Left ventricle myocardium inferior (tissue), 1 donor: ENCODE measurements at regions not wholly inside any gene's neighbourhood (a gene's known extent, or its start where the extent isn't known, plus 50 kb on each side); places are given as distances from the start of the nearest gene placed in this dataset.

ENCODE experiments used
- DNase-seq: peaks from one replicate; pipeline ENCODE4 v3.0.0-alpha.2; 2020
- H3K27ac ChIP-seq: fragments of 200-600 bp; replicated peaks from 2 replicates; pipeline ENCODE4 v1.8.0; 2021
- H3K27me3 ChIP-seq: fragments of 200-600 bp; 2 replicates; pipeline ENCODE4 v1.8.0; 2021; ENCODE audit warnings: low read depth
- H3K36me3 ChIP-seq: fragments of 200-600 bp; 2 replicates; pipeline ENCODE4 v1.8.0; 2021
- H3K4me1 ChIP-seq: fragments of 200-600 bp; 2 replicates; pipeline ENCODE4 v1.8.0; 2021
- H3K4me3 ChIP-seq: fragments of 200-600 bp; 2 replicates; pipeline ENCODE4 v1.8.0; 2021; ENCODE audit warnings: mild to moderate bottlenecking, moderate library complexity
- H3K9me3 ChIP-seq: fragments of 200-600 bp; replicated peaks from 2 replicates; pipeline ENCODE4 v1.8.0; 2021
- intact Hi-C: fragments of 100-400 bp; cut with micrococcal nuclease; formaldehyde crosslinking; loops from one replicate; pipeline ENCODE4 v1.11.0; 2022
- TF ChIP-seq, protein P1 (sequence below): fragments of 200-600 bp; IDR thresholded peaks from 2 replicates; pipeline ENCODE4 v1.8.0; 2021; ENCODE audit warnings: antibody characterized with exemption, mild to moderate bottlenecking, borderline replicate concordance
- donor health status: DM: no; HTN: yes; CAD: no; lungs with severe emphysema.

DNA sequence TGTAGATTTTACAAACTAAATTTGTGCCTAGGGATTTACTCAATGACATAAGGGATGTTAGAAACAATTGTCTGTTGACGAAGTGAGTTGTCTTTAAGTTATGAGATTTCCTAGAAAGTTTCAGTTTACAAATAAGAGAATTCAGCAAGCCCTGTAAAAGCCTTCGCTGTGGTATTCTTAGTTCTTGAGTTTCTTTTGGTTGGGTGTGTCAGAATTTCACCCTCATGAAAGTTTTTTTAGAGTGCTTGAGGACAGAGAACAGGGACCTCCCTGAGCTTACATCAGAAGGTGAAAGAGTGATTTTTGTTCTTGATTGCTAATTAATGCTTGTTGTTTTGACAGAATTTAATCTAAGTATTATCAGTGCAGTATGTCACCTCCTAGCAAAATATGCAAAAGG is 2628.2 kb downstream of the ARAP2 start:
- Histone ChIP-seq H3K9me3 (peaks cover 15% of the 10 kb centered on the region), H3K4me3 (no peak overlapping the region), H3K36me3 (no peaks in the 10 kb centered on the region), H3K4me1 (no peaks in the 10 kb centered on the region), H3K27ac (no peak overlapping the region), H3K27me3 (no peaks in the 10 kb centered on the region)
- TF ChIP-seq, protein P1, sequence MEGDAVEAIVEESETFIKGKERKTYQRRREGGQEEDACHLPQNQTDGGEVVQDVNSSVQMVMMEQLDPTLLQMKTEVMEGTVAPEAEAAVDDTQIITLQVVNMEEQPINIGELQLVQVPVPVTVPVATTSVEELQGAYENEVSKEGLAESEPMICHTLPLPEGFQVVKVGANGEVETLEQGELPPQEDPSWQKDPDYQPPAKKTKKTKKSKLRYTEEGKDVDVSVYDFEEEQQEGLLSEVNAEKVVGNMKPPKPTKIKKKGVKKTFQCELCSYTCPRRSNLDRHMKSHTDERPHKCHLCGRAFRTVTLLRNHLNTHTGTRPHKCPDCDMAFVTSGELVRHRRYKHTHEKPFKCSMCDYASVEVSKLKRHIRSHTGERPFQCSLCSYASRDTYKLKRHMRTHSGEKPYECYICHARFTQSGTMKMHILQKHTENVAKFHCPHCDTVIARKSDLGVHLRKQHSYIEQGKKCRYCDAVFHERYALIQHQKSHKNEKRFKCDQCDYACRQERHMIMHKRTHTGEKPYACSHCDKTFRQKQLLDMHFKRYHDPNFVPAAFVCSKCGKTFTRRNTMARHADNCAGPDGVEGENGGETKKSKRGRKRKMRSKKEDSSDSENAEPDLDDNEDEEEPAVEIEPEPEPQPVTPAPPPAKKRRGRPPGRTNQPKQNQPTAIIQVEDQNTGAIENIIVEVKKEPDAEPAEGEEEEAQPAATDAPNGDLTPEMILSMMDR = no peak
- DNase-seq = no peak
- intact Hi-C loops = no loop called here

DNA sequence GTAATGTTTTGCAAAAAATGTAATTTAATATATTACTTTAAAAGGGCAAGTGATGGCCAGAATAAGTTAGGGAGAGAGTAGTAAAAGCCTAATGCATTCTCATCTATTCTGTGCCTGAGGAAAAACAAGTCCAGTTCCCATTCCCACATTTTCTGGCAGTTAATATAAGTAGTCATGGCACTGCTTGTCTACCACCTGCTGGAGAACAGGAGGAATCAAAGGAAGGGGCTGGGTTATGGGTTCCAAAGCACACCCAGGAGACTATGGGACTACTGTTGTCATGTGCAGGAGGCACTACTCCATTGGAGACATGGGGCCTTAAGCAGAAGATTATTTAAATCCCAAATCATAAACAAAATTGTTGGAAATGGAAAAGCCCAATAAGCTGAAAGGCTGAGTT is 2618.6 kb downstream of the ARAP2 start:
- H3K27me3 ChIP-seq = no peaks in the 10 kb centered on the region
- no peaks in the 10 kb centered on the region for H3K36me3 ChIP-seq
- H3K27ac ChIP-seq = no peak overlapping the region
- H3K4me1 ChIP-seq = no peaks in the 10 kb centered on the region
- H3K9me3 ChIP-seq = peaks cover 7% of the 10 kb centered on the region
- no peak for DNase-seq
- intact Hi-C loops = no loop called here
- no peak overlapping the region for H3K4me3 ChIP-seq
- TF ChIP-seq, protein P1 = no peak

DNA sequence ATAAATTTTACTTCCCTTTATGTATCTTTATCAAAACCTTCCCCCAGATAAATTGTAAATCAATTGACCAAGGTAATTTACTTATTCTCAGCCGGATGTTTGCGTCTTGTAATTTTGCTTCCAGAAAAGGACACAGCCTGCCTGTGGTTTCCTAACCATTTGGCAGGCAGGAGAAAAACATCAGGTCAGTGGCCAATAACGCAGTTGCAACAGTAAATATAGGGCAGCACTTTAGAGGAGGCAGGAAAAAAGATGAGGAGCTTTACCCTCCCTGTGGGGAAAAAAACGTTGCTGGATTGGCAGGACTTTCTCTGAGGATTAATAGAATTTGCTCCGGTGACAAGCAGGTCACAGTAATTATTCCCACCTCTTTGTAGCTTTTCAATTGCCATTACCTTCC is 2618.1 kb downstream of the ARAP2 start:
- H3K4me3 ChIP-seq = no peak overlapping the region
- no peaks in the 10 kb centered on the region for H3K36me3 ChIP-seq
- intact Hi-C loops = no loop called here
- peaks cover 10% of the 10 kb centered on the region for H3K9me3 ChIP-seq
- H3K4me1 ChIP-seq = no peaks in the 10 kb centered on the region
- H3K27ac ChIP-seq = no peak overlapping the region
- TF ChIP-seq, protein P1 = no peak
- DNase-seq = no peak
- no peaks in the 10 kb centered on the region for H3K27me3 ChIP-seq

DNA sequence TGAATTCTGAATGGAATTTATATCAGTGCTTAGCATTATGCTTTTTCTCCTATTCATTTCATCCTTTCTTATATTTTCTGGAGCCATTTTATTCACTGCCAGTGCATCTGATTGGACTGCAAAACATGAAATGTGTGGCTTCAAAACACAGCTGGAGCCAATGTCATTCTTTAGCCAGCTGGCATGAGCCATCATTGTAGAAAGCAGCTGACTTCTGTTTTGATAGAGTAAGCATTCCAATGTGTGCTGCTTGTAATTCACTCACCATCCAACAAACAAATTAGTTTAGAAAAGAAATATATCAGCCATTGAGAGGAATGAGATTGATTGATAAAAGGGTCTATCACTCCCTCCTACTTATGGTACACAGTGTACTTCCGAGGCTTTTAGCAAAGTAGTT is 2616.0 kb downstream of the ARAP2 start:
- Histone ChIP-seq H3K36me3 (no peaks in the 10 kb centered on the region), H3K4me3 (no peak overlapping the region), H3K27ac (no peak overlapping the region), H3K9me3 (peaks cover 27% of the 10 kb centered on the region), H3K4me1 (no peaks in the 10 kb centered on the region), H3K27me3 (no peaks in the 10 kb centered on the region)
- intact Hi-C loops = no loop called here
- TF ChIP-seq, protein P1 = no peak
- no peak for DNase-seq

DNA sequence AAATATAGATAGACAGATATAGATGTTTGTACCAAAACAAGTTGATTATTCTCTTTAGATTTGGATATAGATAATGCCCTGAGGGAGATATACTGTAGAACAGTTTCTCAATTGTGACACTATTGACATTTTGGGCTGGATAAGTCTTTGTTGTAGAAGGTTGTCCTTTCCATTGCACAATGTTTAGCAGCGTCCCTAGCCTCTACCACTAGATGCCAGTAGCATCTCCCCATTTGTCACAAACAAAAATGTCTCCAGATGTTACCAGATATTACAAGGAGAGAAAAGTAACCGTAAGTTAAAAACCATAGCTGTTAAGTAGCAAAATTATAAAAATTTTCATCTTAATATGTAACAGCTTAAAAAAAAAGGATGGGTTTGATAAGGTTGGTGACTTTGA is 2595.3 kb downstream of the ARAP2 start:
- no peaks in the 10 kb centered on the region for H3K4me1 ChIP-seq
- H3K36me3 ChIP-seq = no peaks in the 10 kb centered on the region
- H3K4me3 ChIP-seq = no peak overlapping the region
- intact Hi-C loops = no loop called here
- no peak overlapping the region for H3K27ac ChIP-seq
- H3K9me3 ChIP-seq = peaks cover 6% of the 10 kb centered on the region
- no peaks in the 10 kb centered on the region for H3K27me3 ChIP-seq
- TF ChIP-seq, protein P1 = no peak
- no peak for DNase-seq

DNA sequence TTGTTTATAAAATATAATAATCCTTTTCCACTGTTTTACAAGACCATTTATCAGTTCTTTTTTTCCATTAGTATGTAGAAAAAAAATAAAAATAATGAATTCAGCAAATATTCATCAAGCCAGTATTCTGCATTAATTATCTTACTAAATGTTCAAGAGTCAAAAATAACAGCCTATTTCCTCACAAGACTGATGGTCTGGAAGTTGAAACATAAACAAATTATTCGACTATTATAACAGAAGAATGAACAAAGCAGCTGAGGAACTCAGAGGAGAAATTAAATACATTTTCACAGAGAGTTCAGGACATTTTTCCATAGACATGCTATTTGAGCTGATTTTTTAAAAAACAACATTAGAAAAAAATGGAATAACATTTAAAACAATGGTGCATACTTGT is 2594.8 kb downstream of the ARAP2 start:
- Histone ChIP-seq H3K27ac (no peak overlapping the region), H3K36me3 (no peaks in the 10 kb centered on the region), H3K4me1 (no peaks in the 10 kb centered on the region), H3K4me3 (no peak overlapping the region), H3K9me3 (peaks cover 6% of the 10 kb centered on the region), H3K27me3 (no peaks in the 10 kb centered on the region)
- intact Hi-C loops = no loop called here
- TF ChIP-seq, protein P1 = no peak
- no peak for DNase-seq
